GDM1 (cell line): ENCODE measurements at regions not wholly inside any gene's neighbourhood (a gene's known extent, or its start where the extent isn't known, plus 50 kb on each side); places are given as distances from the start of the nearest gene placed in this dataset.

ENCODE experiments used
- DNase-seq: peaks from one replicate; lab custom pipeline; 2025; lab: John Stamatoyannopoulos, UW

- no peak for DNase-seq
Measured at GRCh38 chr16:59170099-59170712, 436.1 kb upstream of the GOT2 start.

GRCh38 chr16:59169168-59169567 lies 435.1 kb upstream of the GOT2 start:
- DNase-seq = no peak

GRCh38 chr16:59168461-59169114 lies 434.5 kb upstream of the GOT2 start:
- no peak for DNase-seq

- DNase-seq = no peak
Measured at GRCh38 chr16:59164461-59164860, 430.3 kb upstream of the GOT2 start.

- no peak for DNase-seq
Measured at GRCh38 chr16:59163371-59164055, 429.4 kb upstream of the GOT2 start.

GRCh38 chr16:59161679-59162078 lies 427.6 kb upstream of the GOT2 start:
- no peak for DNase-seq

GRCh38 chr16:59154295-59154694 lies 420.2 kb upstream of the GOT2 start:
- DNase-seq = no peak

- no peak for DNase-seq
Measured at GRCh38 chr16:59148769-59149155, 414.6 kb upstream of the GOT2 start.

GRCh38 chr16:59148056-59148768 lies 414.1 kb upstream of the GOT2 start:
- no peak for DNase-seq

GRCh38 chr16:59146140-59146539 lies 412.0 kb upstream of the GOT2 start:
- no peak for DNase-seq

- DNase-seq = no peak
Measured at GRCh38 chr16:59144841-59145240, 410.7 kb upstream of the GOT2 start.

- no peak for DNase-seq
Measured at GRCh38 chr16:59144326-59144725, 410.2 kb upstream of the GOT2 start.

GRCh38 chr16:59126486-59126885 lies 392.4 kb upstream of the GOT2 start:
- DNase-seq = no peak

- no peak for DNase-seq
Measured at GRCh38 chr16:59124056-59124455, 389.9 kb upstream of the GOT2 start.

GRCh38 chr16:59123479-59123878 lies 389.4 kb upstream of the GOT2 start:
- no peak for DNase-seq

- DNase-seq = no peak
Measured at GRCh38 chr16:59122262-59122537, 388.1 kb upstream of the GOT2 start.

GRCh38 chr16:59121411-59122261 lies 387.5 kb upstream of the GOT2 start:
- DNase-seq = no peak

GRCh38 chr16:59116744-59117143 lies 382.6 kb upstream of the GOT2 start:
- DNase-seq = no peak

GRCh38 chr16:59114790-59115189 lies 380.7 kb upstream of the GOT2 start:
- DNase-seq = no peak

- DNase-seq = no peak
Measured at GRCh38 chr16:59113004-59113670, 379.0 kb upstream of the GOT2 start.

GRCh38 chr16:59111280-59111679 lies 377.2 kb upstream of the GOT2 start:
- no peak for DNase-seq

- DNase-seq = no peak
Measured at GRCh38 chr16:59108374-59108773, 374.3 kb upstream of the GOT2 start.
